HCT116 (cell line): ENCODE measurements at regions not wholly inside any gene's neighbourhood (a gene's known extent, or its start where the extent isn't known, plus 50 kb on each side); places are given as distances from the start of the nearest gene placed in this dataset.

Experiments
- ATAC-seq: fragments of 200-7000 bp; cut with Tn5 transposase; 2 replicates; pipeline ENCODE4 v1.9.1; 2020; ENCODE audit warnings: mild to moderate bottlenecking, moderate library complexity
- BruUV-seq: library from RNA; stranded (reverse); fragments of 400-500 nt; replicated peaks from 2 replicates; lab custom pipeline; 2021; lab: Mats Ljungman, UMichigan
- CTCF ChIA-PET: fragments of 300-600 bp; sonication (Branson Sonifier 250); formaldehyde crosslinking; loops from one replicate; lab custom pipeline; 2021; ENCODE audit warnings: antibody characterized with exemption; lab: Charles Lee
- POLR2A ChIA-PET: fragments of 300-600, 350-600 bp; sonication (Branson Sonifier 250); formaldehyde crosslinking; loops from one replicate; lab custom pipeline; 2021; ENCODE audit warnings: antibody characterized with exemption; lab: Charles Lee
- RAD21 ChIA-PET, 2 experiments: fragments of 300-600 bp; sonication (Branson Sonifier 250); formaldehyde crosslinking; loops; one replicate each; lab custom pipeline; 2023; ENCODE audit warnings: low total read pairs in 2 of 2; ENCODE audit not compliant: uncharacterized antibody in 2 of 2, unreplicated experiment in 2 of 2, low non-redundant PET in 1 of 2; lab: Charles Lee
- DNase-seq: peaks from one replicate; pipeline ENCODE4 v3.0.0-alpha.2; 2010; ENCODE audit warnings: low read depth, low spot score
- H2AFZ ChIP-seq: fragments of 200-600 bp; shearing (Covaris generic), sonication (generic); 2 replicates; pipeline ENCODE4 v1.6.1; 2017; ENCODE audit warnings: low read depth, mixed run types, mixed read lengths, antibody characterized with exemption, low read length; ENCODE audit not compliant: poor library complexity, severe bottlenecking
- H3K27ac ChIP-seq: 2 replicates; pipeline ENCODE4 v1.5.1; 2012; ENCODE audit warnings: low read depth, low read length
- H3K27me3 ChIP-seq: fragments of 200-600 bp; sonication (generic); 2 replicates; pipeline ENCODE4 v1.6.1; 2016; ENCODE audit warnings: mixed run types, low read length, mixed read lengths; ENCODE audit not compliant: insufficient read depth
- H3K36me3 ChIP-seq, 2 experiments: fragments of 200-500 bp in 1 of 2; fragments of 200-600 bp in 1 of 2; sonication (Bioruptor generic) in 1 of 2; sonication (generic) in 1 of 2; 2 replicates each; pipeline versions ENCODE4 v1.5.1 to v1.6.1; 2014 to 2016; ENCODE audit warnings: low read length in 2 of 2, inconsistent platforms in 1 of 2, mixed read lengths in 1 of 2, mixed run types in 1 of 2; ENCODE audit not compliant: insufficient read depth in 2 of 2, control insufficient read depth in 1 of 2
- H3K4me1 ChIP-seq, 2 experiments: fragments of 200-600 bp in 1 of 2; sonication (generic) in 1 of 2; 2 replicates each; pipeline versions ENCODE4 v1.5.1 to v1.6.1; 2012 to 2017; ENCODE audit warnings: low read length in 2 of 2, inconsistent platforms in 1 of 2, mild to moderate bottlenecking in 1 of 2, mixed read lengths in 1 of 2, mixed run types in 1 of 2, moderate library complexity in 1 of 2; ENCODE audit not compliant: insufficient read depth in 2 of 2, control insufficient read depth in 1 of 2
- H3K4me2 ChIP-seq: fragments of 200-600 bp; sonication (generic); 2 replicates; pipeline ENCODE4 v1.6.1; 2017; ENCODE audit warnings: mixed run types, low read length, mixed read lengths
- H3K4me3 ChIP-seq, 2 experiments: fragments of 200-600 bp in 1 of 2; sonication (generic) in 1 of 2; replicated peaks in 1 of 2; 2 replicates each; pipeline ENCODE4 v1.5.1; 2011 to 2016; ENCODE audit warnings: low read length in 2 of 2, control low read depth in 1 of 2, low read depth in 1 of 2, mild to moderate bottlenecking in 1 of 2, mixed read lengths in 1 of 2, mixed run types in 1 of 2
- H3K79me2 ChIP-seq: fragments of 200-600 bp; sonication (generic); 2 replicates; pipeline ENCODE4 v1.6.1; 2017; ENCODE audit warnings: mild to moderate bottlenecking, mixed run types, low read length, moderate library complexity, mixed read lengths; ENCODE audit not compliant: insufficient read depth
- H3K9ac ChIP-seq: fragments of 200-600 bp; sonication (generic); 2 replicates; pipeline ENCODE4 v1.6.1; 2016; ENCODE audit warnings: low read length, mixed read lengths
- H3K9me2 ChIP-seq: fragments of 200-600 bp; sonication (generic), shearing (Covaris generic); 2 replicates; pipeline ENCODE4 v1.6.1; 2017; ENCODE audit warnings: mixed run types, mild to moderate bottlenecking, moderate library complexity; ENCODE audit not compliant: insufficient read depth
- H3K9me3 ChIP-seq, 2 experiments: fragments of 200-500 bp in 1 of 2; fragments of 200-600 bp in 1 of 2; sonication (Bioruptor generic) in 1 of 2; sonication (generic) in 1 of 2; 2 replicates each; pipeline ENCODE4 v1.6.1; 2014 to 2017; ENCODE audit warnings: low read length in 2 of 2, mixed read lengths in 2 of 2, inconsistent platforms in 1 of 2, low read depth in 1 of 2, mild to moderate bottlenecking in 1 of 2, mixed run types in 1 of 2, moderate library complexity in 1 of 2; ENCODE audit not compliant: control insufficient read depth in 1 of 2, insufficient read depth in 1 of 2
- H4K20me1 ChIP-seq: fragments of 200-600 bp; sonication (generic), shearing (Covaris generic); 2 replicates; pipeline ENCODE4 v1.6.1; 2017; ENCODE audit warnings: mixed run types, mild to moderate bottlenecking, moderate library complexity; ENCODE audit not compliant: insufficient read depth
- CBX3 ChIP-seq: IDR thresholded peaks from 2 replicates; pipeline ENCODE4 v1.6.1; 2012; ENCODE audit warnings: low read depth
- CEBPB ChIP-seq: IDR thresholded peaks from 2 replicates; pipeline ENCODE4 v1.6.1; 2012; ENCODE audit warnings: low read depth
- EGR1 ChIP-seq: IDR thresholded peaks from 2 replicates; pipeline ENCODE4 v1.6.1; 2012; ENCODE audit warnings: low read depth
- ELF1 ChIP-seq: IDR thresholded peaks from 2 replicates; pipeline ENCODE4 v1.6.1; 2012; ENCODE audit warnings: low read depth, borderline replicate concordance
- EZH2 ChIP-seq: fragments of 200-600 bp; sonication (generic); IDR thresholded peaks from 2 replicates; pipeline ENCODE4 v1.6.1; 2017; ENCODE audit warnings: antibody characterized with exemption, mixed run types
- EZH2phosphoT487 ChIP-seq: fragments of 200-600 bp; IDR thresholded peaks from 2 replicates; pipeline ENCODE4 v1.6.1; 2018; ENCODE audit warnings: antibody characterized with exemption, borderline replicate concordance
- JUND ChIP-seq: IDR thresholded peaks from 2 replicates; pipeline ENCODE4 v1.6.1; 2012
- POLR2A ChIP-seq: IDR thresholded peaks from 2 replicates; pipeline ENCODE4 v1.7.0; 2011; ENCODE audit warnings: borderline replicate concordance; ENCODE audit not compliant: insufficient read depth, insufficient read length; ENCODE audit errors: extremely low read depth
- POLR2AphosphoS5 ChIP-seq: IDR thresholded peaks from 2 replicates; pipeline ENCODE4 v1.6.1; 2011; ENCODE audit warnings: mild to moderate bottlenecking, low read depth, low read length, moderate library complexity
- RAD21 ChIP-seq: IDR thresholded peaks from 2 replicates; pipeline ENCODE4 v1.6.1; 2012; ENCODE audit warnings: low read depth, mild to moderate bottlenecking
- REST ChIP-seq: IDR thresholded peaks from 2 replicates; pipeline ENCODE4 v1.6.1; 2012; ENCODE audit warnings: low read depth
- SIN3A ChIP-seq: IDR thresholded peaks from 2 replicates; pipeline ENCODE4 v1.6.1; 2012; ENCODE audit warnings: low read depth
- SRF ChIP-seq: IDR thresholded peaks from 2 replicates; pipeline ENCODE4 v1.6.1; 2012; ENCODE audit warnings: low read depth
- TCF7L2 ChIP-seq: IDR thresholded peaks from 2 replicates; pipeline ENCODE4 v1.7.0; 2011; ENCODE audit warnings: borderline replicate concordance, inconsistent platforms; ENCODE audit not compliant: insufficient read depth, insufficient read length; ENCODE audit errors: extremely low read depth
- YY1 ChIP-seq: IDR thresholded peaks from 2 replicates; pipeline ENCODE4 v1.6.1; 2011; ENCODE audit warnings: low read length, low read depth, moderate library complexity, mild to moderate bottlenecking; ENCODE audit not compliant: insufficient replicate concordance; ENCODE audit errors: extremely low read depth
- ZFX ChIP-seq: fragments of 450-650 bp; IDR thresholded peaks from 2 replicates; pipeline ENCODE4 v1.6.1; 2017
- ZNF274 ChIP-seq: fragments of 200-500 bp; sonication (Bioruptor generic); IDR thresholded peaks from 2 replicates; pipeline ENCODE4 v1.6.1; 2014; ENCODE audit warnings: mild to moderate bottlenecking, low read depth, low read length, inconsistent platforms
- intact Hi-C: fragments of 100-400 bp; cut with micrococcal nuclease; formaldehyde crosslinking; loops from 2 replicates; pipeline ENCODE4 v1.10.0; 2022
- TF ChIP-seq, protein P1 (sequence below), 3 experiments: fragments of 200-600 bp in 1 of 3; sonication (generic) in 1 of 3; IDR thresholded peaks in 2 of 3; conservative IDR thresholded peaks in 1 of 3; 2 replicates each; pipeline ENCODE4 v1.5.1; 2012 to 2017; ENCODE audit warnings: low read depth in 2 of 3, low read length in 2 of 3, antibody characterized with exemption in 1 of 3, borderline replicate concordance in 1 of 3, control low read depth in 1 of 3, mild to moderate bottlenecking in 1 of 3, mixed read lengths in 1 of 3, mixed run types in 1 of 3, moderate library complexity in 1 of 3; ENCODE audit not compliant: insufficient read depth in 1 of 3

GRCh38 chr14:38105106-38105702, 102.5 kb upstream of the SSTR1 start (continued):
- TF ChIP-seq SIN3A (no peak), TCF7L2 (no peak), ZFX (no peak), JUND (no peak), YY1 (no peak), RAD21 (no peak)

DNA sequence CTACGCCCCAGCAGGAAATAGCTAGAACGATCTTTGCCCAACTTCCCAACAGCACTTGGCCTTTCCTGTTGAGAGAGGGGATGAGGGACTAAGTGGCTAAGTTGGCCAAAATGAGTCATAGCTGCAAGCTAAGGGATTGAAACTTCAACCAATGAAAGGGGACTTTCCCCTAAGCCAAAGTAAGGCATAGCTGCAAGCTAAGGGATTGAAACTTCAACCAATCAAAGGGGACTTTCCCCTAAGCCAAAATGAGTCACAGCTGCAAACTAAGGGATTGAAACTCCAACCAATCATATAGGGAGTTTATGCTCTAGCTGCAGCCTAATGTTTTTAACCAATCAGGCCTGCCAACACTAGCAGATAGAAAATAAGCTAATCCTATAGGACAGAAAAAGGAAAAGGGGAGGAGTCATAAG, 100.5 kb upstream of the SSTR1 start:
- ATAC-seq (no peak), DNase-seq (no peak)
- TF ChIP-seq RAD21 (no peak), REST (no peak), EZH2phosphoT487 (no peak), ELF1 (no peak), YY1 (no peak), EZH2 (no peak), CBX3 (no peak), EGR1 (no peak), SRF (no peak), TCF7L2 (no peak), POLR2AphosphoS5 (no peak), POLR2A (no peak), CEBPB (no peak), JUND (no peak), ZNF274 (no peak)
- TF ChIP-seq, protein P1, sequence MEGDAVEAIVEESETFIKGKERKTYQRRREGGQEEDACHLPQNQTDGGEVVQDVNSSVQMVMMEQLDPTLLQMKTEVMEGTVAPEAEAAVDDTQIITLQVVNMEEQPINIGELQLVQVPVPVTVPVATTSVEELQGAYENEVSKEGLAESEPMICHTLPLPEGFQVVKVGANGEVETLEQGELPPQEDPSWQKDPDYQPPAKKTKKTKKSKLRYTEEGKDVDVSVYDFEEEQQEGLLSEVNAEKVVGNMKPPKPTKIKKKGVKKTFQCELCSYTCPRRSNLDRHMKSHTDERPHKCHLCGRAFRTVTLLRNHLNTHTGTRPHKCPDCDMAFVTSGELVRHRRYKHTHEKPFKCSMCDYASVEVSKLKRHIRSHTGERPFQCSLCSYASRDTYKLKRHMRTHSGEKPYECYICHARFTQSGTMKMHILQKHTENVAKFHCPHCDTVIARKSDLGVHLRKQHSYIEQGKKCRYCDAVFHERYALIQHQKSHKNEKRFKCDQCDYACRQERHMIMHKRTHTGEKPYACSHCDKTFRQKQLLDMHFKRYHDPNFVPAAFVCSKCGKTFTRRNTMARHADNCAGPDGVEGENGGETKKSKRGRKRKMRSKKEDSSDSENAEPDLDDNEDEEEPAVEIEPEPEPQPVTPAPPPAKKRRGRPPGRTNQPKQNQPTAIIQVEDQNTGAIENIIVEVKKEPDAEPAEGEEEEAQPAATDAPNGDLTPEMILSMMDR (IDR thresholded peaks at IDR 0.05 in 2 of 3, conservative IDR thresholded peaks at IDR 0.05 in 1 of 3; ENCODE audit: borderline replicate concordance in 1 of 3, insufficient read depth in 1 of 3, low read depth in 2 of 3, low read length in 2 of 3): no peak
- H3K79me2 ChIP-seq: no peaks in the 10 kb centered on the region
- ChIA-PET CTCF (no interaction called here), POLR2A (no interaction called here), RAD21 (no interaction called here)
- no peaks in the 10 kb centered on the region for H3K9me3 ChIP-seq
- no peaks in the 10 kb centered on the region for H3K9me2 ChIP-seq
- BruUV-seq: no TSS peak
- intact Hi-C loops: no loop called here
- no peaks in the 10 kb centered on the region for H3K36me3 ChIP-seq
- H3K27me3 ChIP-seq: no peaks in the 10 kb centered on the region
- H3K4me3 ChIP-seq: no peak overlapping the region
- no peaks in the 10 kb centered on the region for H3K4me1 ChIP-seq
- no peak overlapping the region for H2AFZ ChIP-seq
- H4K20me1 ChIP-seq: no peaks in the 10 kb centered on the region
- H3K27ac ChIP-seq: no peak overlapping the region
- H3K4me2 ChIP-seq: no peak overlapping the region
- no peak overlapping the region for H3K9ac ChIP-seq
